ENCODE measurements at regions not wholly inside any gene's neighbourhood (a gene's known extent, or its start where the extent isn't known, plus 50 kb on each side); places are given as distances from the start of the nearest gene placed in this dataset.

DNA sequence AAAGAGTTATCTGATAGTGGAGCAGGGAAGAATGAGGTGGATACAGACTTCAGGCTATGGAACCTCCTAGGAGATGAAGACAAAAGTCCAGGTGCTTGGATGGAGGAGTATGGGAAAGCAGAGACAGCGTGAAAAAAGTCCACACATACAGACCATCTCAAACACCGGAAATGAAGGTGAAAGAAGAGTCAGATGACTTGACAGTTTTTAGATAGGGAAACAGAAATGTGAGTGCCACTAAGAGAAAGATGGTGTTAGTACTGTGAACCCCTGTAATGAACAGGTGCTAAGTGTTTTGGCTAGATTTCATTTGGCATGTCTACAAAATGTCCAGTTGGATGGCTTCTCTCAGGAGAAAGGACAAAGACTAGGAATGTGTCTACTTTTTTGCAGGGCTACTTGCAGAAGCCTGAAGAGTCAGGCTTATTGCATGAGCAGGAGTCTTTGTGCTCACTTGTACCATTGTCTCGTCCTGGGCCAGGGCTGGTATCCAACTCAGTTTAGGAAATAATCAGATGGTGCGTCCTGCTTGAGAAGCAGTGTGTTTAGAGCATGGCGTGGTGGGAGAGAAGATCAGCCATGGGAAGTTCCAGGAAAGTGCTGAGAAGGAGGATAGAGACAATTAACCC is 90.6 kb upstream of the STARD4 start:
- no peaks in the 10 kb centered on the region for H3K36me3 ChIP-seq (ENCODE audit: control insufficient read depth in 5 of 5, insufficient read depth in 5 of 5, low read length in 5 of 5)
- H3K9me3 ChIP-seq (ENCODE audit: control insufficient read depth in 5 of 5, low read length in 5 of 5) = no peaks in the 10 kb centered on the region
- H3K9ac ChIP-seq (ENCODE audit: low read length in 5 of 5) = no peak overlapping the region

DNA sequence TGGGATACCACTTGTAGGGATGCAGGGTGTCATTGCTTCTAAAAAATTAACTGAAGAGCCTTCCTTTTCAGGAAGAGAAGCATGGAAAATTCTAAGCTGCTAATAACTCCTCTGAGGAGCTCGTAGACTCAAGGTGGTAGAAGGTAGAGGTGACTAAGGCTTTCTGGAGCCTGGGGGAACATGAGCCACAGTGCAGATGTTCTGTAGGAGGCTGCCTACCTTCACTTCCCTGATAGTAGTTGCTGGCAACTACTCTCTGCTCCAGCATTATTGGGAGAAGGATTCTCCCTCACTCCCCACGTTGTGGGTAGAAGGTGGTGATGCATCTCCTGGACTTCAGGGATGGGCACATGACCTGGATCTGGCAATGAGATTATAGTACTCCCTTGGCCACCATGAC is 86.7 kb upstream of the STARD4 start:
- Histone ChIP-seq H3K27ac (ENCODE audit: low read depth, low read length) (no peak overlapping the region), H3K9me3 (ENCODE audit: control insufficient read depth in 5 of 5, low read length in 5 of 5) (peaks cover 0 to 9% (median 6%) of the 10 kb centered on the region in 5 donors), H3K4me1 (ENCODE audit: control insufficient read depth in 5 of 5, insufficient read depth in 5 of 5, low read length in 5 of 5) (no peaks in the 10 kb centered on the region), H3K36me3 (ENCODE audit: control insufficient read depth in 5 of 5, insufficient read depth in 5 of 5, low read length in 5 of 5) (no peaks in the 10 kb centered on the region), H3K4me3 (ENCODE audit: low read depth in 1 of 5, low read length in 5 of 5) (no peak overlapping the region), H3K27me3 (ENCODE audit: control insufficient read depth in 5 of 5, insufficient read depth in 4 of 5, low read length in 5 of 5) (no peaks in the 10 kb centered on the region), H3K9ac (ENCODE audit: low read length in 5 of 5) (no peak overlapping the region)

More for the DNA sequence above, 90.6 kb upstream of the STARD4 start:
- Histone ChIP-seq H3K4me1 (ENCODE audit: control insufficient read depth in 5 of 5, insufficient read depth in 5 of 5, low read length in 5 of 5) (no peaks in the 10 kb centered on the region), H3K27me3 (ENCODE audit: control insufficient read depth in 5 of 5, insufficient read depth in 4 of 5, low read length in 5 of 5) (no peaks in the 10 kb centered on the region), H3K4me3 (ENCODE audit: low read depth in 1 of 5, low read length in 5 of 5) (no peak overlapping the region), H3K27ac (ENCODE audit: low read depth, low read length) (no peak overlapping the region)

DNA sequence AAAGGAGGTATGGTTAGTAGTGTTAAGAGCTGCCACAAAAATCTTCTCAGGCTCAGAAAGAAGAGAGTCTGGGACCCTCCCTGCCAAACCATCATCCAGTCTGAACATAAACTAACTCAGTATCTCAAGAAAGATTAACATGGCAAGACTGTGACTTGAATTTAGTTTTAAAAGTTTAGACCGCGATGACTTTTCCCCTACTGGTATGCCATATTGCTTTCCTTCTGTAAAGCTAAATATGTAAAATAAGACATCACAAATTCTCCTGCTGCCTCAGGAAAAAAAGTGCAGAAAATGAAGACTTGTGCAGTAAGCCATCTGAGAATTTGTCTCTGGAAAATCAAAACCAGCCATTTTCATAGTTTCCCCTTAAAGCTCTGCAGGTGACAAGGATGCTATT is 85.2 kb upstream of the STARD4 start:
- H3K9me3 ChIP-seq (ENCODE audit: control insufficient read depth in 5 of 5, low read length in 5 of 5) = peaks cover 0 to 9% (median 6%) of the 10 kb centered on the region in 5 donors
- no peak overlapping the region for H3K27ac ChIP-seq (ENCODE audit: low read depth, low read length)
- H3K27me3 ChIP-seq (ENCODE audit: control insufficient read depth in 5 of 5, insufficient read depth in 4 of 5, low read length in 5 of 5) = no peaks in the 10 kb centered on the region
- H3K9ac ChIP-seq (ENCODE audit: low read length in 5 of 5) = no peak overlapping the region
- no peaks in the 10 kb centered on the region for H3K36me3 ChIP-seq (ENCODE audit: control insufficient read depth in 5 of 5, insufficient read depth in 5 of 5, low read length in 5 of 5)
- no peak overlapping the region for H3K4me3 ChIP-seq (ENCODE audit: low read depth in 1 of 5, low read length in 5 of 5)
- H3K4me1 ChIP-seq (ENCODE audit: control insufficient read depth in 5 of 5, insufficient read depth in 5 of 5, low read length in 5 of 5) = no peaks in the 10 kb centered on the region

DNA sequence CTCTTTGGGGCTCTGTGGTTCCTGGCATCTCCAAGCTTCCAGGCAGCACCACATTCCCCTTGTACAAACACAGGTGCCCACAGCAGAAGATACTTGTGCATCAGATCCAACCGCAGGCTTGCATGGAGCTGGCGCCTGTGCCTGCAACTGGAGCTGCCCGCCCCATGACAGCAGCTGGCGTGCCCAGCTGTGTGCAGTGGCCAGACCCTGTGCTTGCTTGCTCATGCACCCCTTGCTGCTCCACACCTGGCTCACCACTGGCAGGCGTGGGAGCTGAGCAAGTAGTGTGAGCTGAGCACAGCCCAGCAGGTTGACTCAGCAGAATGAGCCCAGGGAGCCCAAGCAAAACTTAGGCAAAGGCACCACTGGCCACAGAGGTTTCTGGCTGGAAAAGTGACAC is 84.4 kb upstream of the STARD4 start:
- no peaks in the 10 kb centered on the region for H3K4me1 ChIP-seq (ENCODE audit: control insufficient read depth in 5 of 5, insufficient read depth in 5 of 5, low read length in 5 of 5)
- no peak overlapping the region for H3K4me3 ChIP-seq (ENCODE audit: low read depth in 1 of 5, low read length in 5 of 5)
- no peaks in the 10 kb centered on the region for H3K36me3 ChIP-seq (ENCODE audit: control insufficient read depth in 5 of 5, insufficient read depth in 5 of 5, low read length in 5 of 5)
- no peak overlapping the region for H3K9ac ChIP-seq (ENCODE audit: low read length in 5 of 5)
- no peak overlapping the region for H3K27ac ChIP-seq (ENCODE audit: low read depth, low read length)
- H3K27me3 ChIP-seq (ENCODE audit: control insufficient read depth in 5 of 5, insufficient read depth in 4 of 5, low read length in 5 of 5) = no peaks in the 10 kb centered on the region
- peaks cover 0 to 9% (median 6%) of the 10 kb centered on the region in 5 donors for H3K9me3 ChIP-seq (ENCODE audit: control insufficient read depth in 5 of 5, low read length in 5 of 5)

DNA sequence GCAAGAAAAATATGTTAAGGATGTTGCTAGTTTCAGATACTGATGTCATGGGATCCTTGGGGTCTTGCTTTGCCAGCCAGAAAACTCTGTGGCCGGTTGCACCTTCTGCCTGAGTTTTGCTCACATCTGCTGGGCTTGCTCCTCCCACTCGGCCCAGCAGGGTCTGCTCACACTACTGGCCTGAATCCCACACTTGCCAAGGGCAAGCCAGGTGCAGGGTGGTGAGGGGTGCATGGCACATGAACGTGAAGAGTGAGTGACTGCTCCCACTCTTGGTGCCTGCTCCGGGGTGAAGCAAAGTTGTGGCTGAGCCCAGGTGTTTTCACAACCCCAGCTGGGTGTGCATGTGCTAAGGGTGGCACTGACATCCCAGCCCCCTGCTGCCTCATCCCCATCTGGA is 83.1 kb upstream of the STARD4 start:
- Histone ChIP-seq H3K27ac (ENCODE audit: low read depth, low read length) (no peak overlapping the region), H3K4me3 (ENCODE audit: low read depth in 1 of 5, low read length in 5 of 5) (no peak overlapping the region), H3K9me3 (ENCODE audit: control insufficient read depth in 5 of 5, low read length in 5 of 5) (peaks cover 0 to 9% (median 6%) of the 10 kb centered on the region in 5 donors), H3K9ac (ENCODE audit: low read length in 5 of 5) (no peak overlapping the region), H3K4me1 (ENCODE audit: control insufficient read depth in 5 of 5, insufficient read depth in 5 of 5, low read length in 5 of 5) (no peaks in the 10 kb centered on the region), H3K36me3 (ENCODE audit: control insufficient read depth in 5 of 5, insufficient read depth in 5 of 5, low read length in 5 of 5) (no peaks in the 10 kb centered on the region), H3K27me3 (ENCODE audit: control insufficient read depth in 5 of 5, insufficient read depth in 4 of 5, low read length in 5 of 5) (no peaks in the 10 kb centered on the region)

DNA sequence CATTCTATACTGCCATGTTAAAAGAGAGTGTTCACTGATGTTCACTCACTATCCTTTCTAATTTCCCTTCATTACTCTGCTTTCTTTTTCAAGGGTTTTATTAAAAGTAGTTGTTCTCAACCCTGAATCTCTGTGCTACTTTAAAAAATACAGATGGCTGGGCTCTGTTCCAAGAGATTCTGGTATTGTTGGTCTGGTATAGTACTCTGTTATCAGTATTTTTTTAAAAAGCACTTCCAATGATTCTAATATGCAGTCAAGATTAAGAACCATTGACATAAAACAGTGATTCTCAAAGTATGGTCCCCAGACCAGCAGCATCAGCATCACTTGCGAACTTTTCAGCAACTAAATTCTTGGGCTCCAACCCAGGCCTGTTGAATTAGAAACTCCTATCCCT is 77.0 kb upstream of the STARD4 start:
- Histone ChIP-seq H3K9me3 (ENCODE audit: control insufficient read depth in 5 of 5, low read length in 5 of 5) (no peaks in the 10 kb centered on the region), H3K4me1 (ENCODE audit: control insufficient read depth in 5 of 5, insufficient read depth in 5 of 5, low read length in 5 of 5) (no peaks in the 10 kb centered on the region), H3K27me3 (ENCODE audit: control insufficient read depth in 5 of 5, insufficient read depth in 4 of 5, low read length in 5 of 5) (no peaks in the 10 kb centered on the region), H3K9ac (ENCODE audit: low read length in 5 of 5) (no peak overlapping the region), H3K27ac (ENCODE audit: low read depth, low read length) (no peak overlapping the region), H3K36me3 (ENCODE audit: control insufficient read depth in 5 of 5, insufficient read depth in 5 of 5, low read length in 5 of 5) (no peaks in the 10 kb centered on the region), H3K4me3 (ENCODE audit: low read depth in 1 of 5, low read length in 5 of 5) (no peak overlapping the region)

DNA sequence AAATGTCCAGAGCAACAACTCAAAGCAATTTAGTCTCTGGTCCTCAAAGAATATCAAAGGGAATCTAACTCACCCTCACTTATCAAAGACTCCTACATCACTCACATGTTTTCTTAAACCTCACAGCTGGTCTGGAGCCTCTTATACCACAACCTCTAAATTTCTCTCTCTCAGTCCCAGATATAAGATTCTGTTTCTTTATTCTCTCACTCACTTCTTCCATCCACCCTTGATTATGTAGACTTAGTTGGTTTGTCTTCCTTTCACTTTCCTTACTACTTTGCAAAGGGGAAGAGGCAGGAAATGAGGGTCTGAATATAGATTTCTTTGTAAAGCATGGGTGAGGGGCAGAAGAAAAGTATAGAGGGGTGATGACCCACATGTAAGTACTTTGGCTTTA is 75.4 kb upstream of the STARD4 start:
- no peak overlapping the region for H3K4me3 ChIP-seq (ENCODE audit: low read depth in 1 of 5, low read length in 5 of 5)
- H3K27me3 ChIP-seq (ENCODE audit: control insufficient read depth in 5 of 5, insufficient read depth in 4 of 5, low read length in 5 of 5) = no peaks in the 10 kb centered on the region
- no peaks in the 10 kb centered on the region for H3K9me3 ChIP-seq (ENCODE audit: control insufficient read depth in 5 of 5, low read length in 5 of 5)
- no peak overlapping the region for H3K9ac ChIP-seq (ENCODE audit: low read length in 5 of 5)
- no peak overlapping the region for H3K27ac ChIP-seq (ENCODE audit: low read depth, low read length)
- H3K36me3 ChIP-seq (ENCODE audit: control insufficient read depth in 5 of 5, insufficient read depth in 5 of 5, low read length in 5 of 5) = no peaks in the 10 kb centered on the region
- H3K4me1 ChIP-seq (ENCODE audit: control insufficient read depth in 5 of 5, insufficient read depth in 5 of 5, low read length in 5 of 5) = peaks cover 0 to 3% (median 0%) of the 10 kb centered on the region in 5 donors

DNA sequence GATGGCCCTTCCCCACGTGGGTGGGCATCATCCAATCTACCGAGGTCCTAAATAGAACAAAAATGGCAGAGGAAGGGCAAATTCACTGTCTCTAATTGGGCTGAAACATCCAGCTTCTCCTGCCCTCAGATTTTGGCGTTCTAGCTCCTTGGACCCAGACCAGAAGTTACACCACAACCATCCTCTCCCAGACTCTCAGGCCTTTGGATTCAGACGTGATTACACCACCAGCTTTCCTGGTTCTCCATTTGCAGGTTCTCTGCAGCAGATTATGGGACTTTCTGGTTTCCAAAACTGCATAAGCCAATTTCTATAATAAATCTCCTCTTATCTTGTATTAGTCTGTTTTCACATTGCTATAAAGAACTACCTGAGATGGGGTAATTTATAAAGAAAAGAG is 73.6 kb upstream of the STARD4 start:
- no peak overlapping the region for H3K27ac ChIP-seq (ENCODE audit: low read depth, low read length)
- no peaks in the 10 kb centered on the region for H3K9me3 ChIP-seq (ENCODE audit: control insufficient read depth in 5 of 5, low read length in 5 of 5)
- peaks cover 0 to 7% (median 0%) of the 10 kb centered on the region in 5 donors for H3K4me1 ChIP-seq (ENCODE audit: control insufficient read depth in 5 of 5, insufficient read depth in 5 of 5, low read length in 5 of 5)
- no peaks in the 10 kb centered on the region for H3K36me3 ChIP-seq (ENCODE audit: control insufficient read depth in 5 of 5, insufficient read depth in 5 of 5, low read length in 5 of 5)
- no peaks in the 10 kb centered on the region for H3K27me3 ChIP-seq (ENCODE audit: control insufficient read depth in 5 of 5, insufficient read depth in 4 of 5, low read length in 5 of 5)
- H3K4me3 ChIP-seq (ENCODE audit: low read depth in 1 of 5, low read length in 5 of 5) = no peak overlapping the region
- H3K9ac ChIP-seq (ENCODE audit: low read length in 5 of 5) = no peak overlapping the region

DNA sequence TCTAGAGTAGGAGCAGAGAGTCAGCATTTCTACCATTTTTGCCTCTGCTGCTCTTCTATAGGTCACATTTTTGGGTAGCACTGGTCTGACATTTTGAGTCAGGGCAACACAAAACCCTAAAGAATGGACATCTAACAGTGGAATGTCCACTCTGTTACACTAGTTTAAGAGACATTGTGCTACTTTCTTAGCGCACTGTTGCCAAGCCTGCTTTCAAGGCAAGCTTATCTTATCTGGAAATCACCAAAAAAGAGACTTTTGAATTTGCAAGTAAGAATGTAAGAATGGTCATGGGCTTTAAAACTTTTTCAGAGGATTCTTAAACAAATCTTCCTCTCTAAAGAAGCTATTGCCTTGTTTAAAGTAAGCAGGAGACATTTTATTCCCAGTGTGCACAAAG is 73.0 kb upstream of the STARD4 start:
- no peak overlapping the region for H3K27ac ChIP-seq (ENCODE audit: low read depth, low read length)
- no peak overlapping the region for H3K9ac ChIP-seq (ENCODE audit: low read length in 5 of 5)
- H3K27me3 ChIP-seq (ENCODE audit: control insufficient read depth in 5 of 5, insufficient read depth in 4 of 5, low read length in 5 of 5) = no peaks in the 10 kb centered on the region
- no peaks in the 10 kb centered on the region for H3K9me3 ChIP-seq (ENCODE audit: control insufficient read depth in 5 of 5, low read length in 5 of 5)
- H3K4me3 ChIP-seq (ENCODE audit: low read depth in 1 of 5, low read length in 5 of 5) = no peak overlapping the region
- peaks cover 0 to 7% (median 0%) of the 10 kb centered on the region in 5 donors for H3K4me1 ChIP-seq (ENCODE audit: control insufficient read depth in 5 of 5, insufficient read depth in 5 of 5, low read length in 5 of 5)
- H3K36me3 ChIP-seq (ENCODE audit: control insufficient read depth in 5 of 5, insufficient read depth in 5 of 5, low read length in 5 of 5) = no peaks in the 10 kb centered on the region

DNA sequence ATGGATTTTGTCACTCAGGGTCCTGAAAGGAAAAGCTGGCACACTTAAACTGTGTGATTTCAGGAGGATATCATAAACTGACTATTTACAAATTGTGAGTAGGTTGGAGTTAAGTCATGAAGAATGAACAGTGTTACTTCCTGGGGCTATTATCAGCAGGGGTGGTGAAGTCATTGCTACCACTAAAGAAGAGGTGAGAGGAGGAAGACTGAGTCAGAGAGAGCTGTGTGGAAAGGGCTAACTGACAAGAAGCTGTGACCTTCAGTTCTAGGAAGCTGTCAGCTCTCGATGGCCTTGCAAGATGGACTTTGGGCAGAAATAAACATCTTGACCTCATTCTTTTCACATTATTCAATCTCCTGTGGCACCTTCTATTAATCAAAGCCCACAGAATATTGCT is 72.3 kb upstream of the STARD4 start:
- no peaks in the 10 kb centered on the region for H3K36me3 ChIP-seq (ENCODE audit: control insufficient read depth in 5 of 5, insufficient read depth in 5 of 5, low read length in 5 of 5)
- H3K4me3 ChIP-seq (ENCODE audit: low read depth in 1 of 5, low read length in 5 of 5) = no peak overlapping the region
- no peak overlapping the region for H3K9ac ChIP-seq (ENCODE audit: low read length in 5 of 5)
- peaks cover 0 to 7% (median 0%) of the 10 kb centered on the region in 5 donors for H3K4me1 ChIP-seq (ENCODE audit: control insufficient read depth in 5 of 5, insufficient read depth in 5 of 5, low read length in 5 of 5)
- H3K9me3 ChIP-seq (ENCODE audit: control insufficient read depth in 5 of 5, low read length in 5 of 5) = no peaks in the 10 kb centered on the region
- H3K27ac ChIP-seq (ENCODE audit: low read depth, low read length) = no peak overlapping the region
- H3K27me3 ChIP-seq (ENCODE audit: control insufficient read depth in 5 of 5, insufficient read depth in 4 of 5, low read length in 5 of 5) = no peaks in the 10 kb centered on the region

Data from subcutaneous abdominal adipose tissue (tissue), 5 donors.